Superior temporal gyrus (tissue), 1 donor: ENCODE measurements at regions not wholly inside any gene's neighbourhood (a gene's known extent, or its start where the extent isn't known, plus 50 kb on each side); places are given as distances from the start of the nearest gene placed in this dataset.

Experiments
- DNase-seq: peaks from one replicate; pipeline ENCODE4 v3.0.0-alpha.2; 2016; ENCODE audit errors: extremely low spot score

GRCh38 chr6:8218861-8219260 is 116.5 kb upstream of the EEF1E1 start:
- DNase-seq: no peak

GRCh38 chr6:8215631-8216030 is 113.3 kb upstream of the EEF1E1 start:
- no peak for DNase-seq

- no peak for DNase-seq
Observed at GRCh38 chr6:8213995-8214394, 111.6 kb upstream of the EEF1E1 start.

- no peak for DNase-seq
Observed at GRCh38 chr6:8212720-8213434, 110.5 kb upstream of the EEF1E1 start.

GRCh38 chr6:8207869-8208191 is 105.5 kb upstream of the EEF1E1 start:
- DNase-seq: no peak

GRCh38 chr6:8207191-8207868 is 105.0 kb upstream of the EEF1E1 start:
- DNase-seq: no peak

- no peak for DNase-seq
Observed at GRCh38 chr6:8203337-8203736, 101.0 kb upstream of the EEF1E1 start.

- DNase-seq: no peak
Observed at GRCh38 chr6:8201679-8202078, 99.3 kb upstream of the EEF1E1 start.

- no peak for DNase-seq
Observed at GRCh38 chr6:8200255-8200654, 97.9 kb upstream of the EEF1E1 start.

GRCh38 chr6:8195714-8196102 is 93.4 kb upstream of the EEF1E1 start:
- DNase-seq: no peak

GRCh38 chr6:8195040-8195713 is 92.8 kb upstream of the EEF1E1 start:
- no peak for DNase-seq

- DNase-seq: no peak
Observed at GRCh38 chr6:8194490-8194889, 92.1 kb upstream of the EEF1E1 start.

- no peak for DNase-seq
Observed at GRCh38 chr6:8193541-8193940, 91.2 kb upstream of the EEF1E1 start.

- DNase-seq: no peak
Observed at GRCh38 chr6:8192597-8192996, 90.2 kb upstream of the EEF1E1 start.

- DNase-seq: no peak
Observed at GRCh38 chr6:8192067-8192466, 89.7 kb upstream of the EEF1E1 start.

- no peak for DNase-seq
Observed at GRCh38 chr6:8191629-8192028, 89.3 kb upstream of the EEF1E1 start.

- no peak for DNase-seq
Observed at GRCh38 chr6:8187209-8187608, 84.9 kb upstream of the EEF1E1 start.

- DNase-seq: no peak
Observed at GRCh38 chr6:8182902-8183665, 80.7 kb upstream of the EEF1E1 start.

- DNase-seq: no peak
Observed at GRCh38 chr6:8181951-8182845, 79.8 kb upstream of the EEF1E1 start.

GRCh38 chr6:8181160-8181881 is 79.0 kb upstream of the EEF1E1 start:
- no peak for DNase-seq
